ENCODE measurements at regions not wholly inside any gene's neighbourhood (a gene's known extent, or its start where the extent isn't known, plus 50 kb on each side); places are given as distances from the start of the nearest gene placed in this dataset.

DNA sequence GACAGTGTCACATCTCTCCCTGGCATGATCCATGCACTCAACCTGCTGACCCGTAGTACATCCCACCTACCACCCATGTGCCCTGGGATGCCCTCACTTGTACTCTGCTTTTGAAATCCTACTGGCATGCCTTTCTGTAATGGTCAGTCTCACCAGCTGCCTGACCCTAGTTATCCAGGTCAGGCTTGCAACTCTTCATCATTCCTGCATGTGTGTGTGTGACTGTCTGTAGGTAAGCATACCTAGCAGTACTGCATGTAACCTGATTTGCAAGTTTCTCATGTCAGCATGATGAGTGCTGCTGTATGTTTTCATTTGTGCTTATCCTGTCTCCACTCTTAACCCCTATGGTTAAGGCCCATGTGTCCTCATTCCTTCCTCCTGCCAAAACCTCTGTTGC is 202.0 kb upstream of the MTNR1B start:
- H3K4me3 ChIP-seq (ENCODE audit: low read depth, low read length) = no peak overlapping the region
- no peak for TF ChIP-seq CTCF (IDR thresholded peaks at IDR 0.05; ENCODE audit: low read depth, low read length)

GRCh38 chr11:92768121-92768840 is 201.2 kb upstream of the MTNR1B start:
- no peak for TF ChIP-seq CTCF (IDR thresholded peaks at IDR 0.05; ENCODE audit: low read depth, low read length)
- H3K4me3 ChIP-seq (ENCODE audit: low read depth, low read length) = no peak overlapping the region

GRCh38 chr11:92769112-92769511 is 200.3 kb upstream of the MTNR1B start:
- no peak for TF ChIP-seq CTCF (IDR thresholded peaks at IDR 0.05; ENCODE audit: low read depth, low read length)
- no peak overlapping the region for H3K4me3 ChIP-seq (ENCODE audit: low read depth, low read length)

GRCh38 chr11:92770419-92770818 is 199.0 kb upstream of the MTNR1B start:
- no peak for TF ChIP-seq CTCF (IDR thresholded peaks at IDR 0.05; ENCODE audit: low read depth, low read length)
- H3K4me3 ChIP-seq (ENCODE audit: low read depth, low read length) = no peak overlapping the region

DNA sequence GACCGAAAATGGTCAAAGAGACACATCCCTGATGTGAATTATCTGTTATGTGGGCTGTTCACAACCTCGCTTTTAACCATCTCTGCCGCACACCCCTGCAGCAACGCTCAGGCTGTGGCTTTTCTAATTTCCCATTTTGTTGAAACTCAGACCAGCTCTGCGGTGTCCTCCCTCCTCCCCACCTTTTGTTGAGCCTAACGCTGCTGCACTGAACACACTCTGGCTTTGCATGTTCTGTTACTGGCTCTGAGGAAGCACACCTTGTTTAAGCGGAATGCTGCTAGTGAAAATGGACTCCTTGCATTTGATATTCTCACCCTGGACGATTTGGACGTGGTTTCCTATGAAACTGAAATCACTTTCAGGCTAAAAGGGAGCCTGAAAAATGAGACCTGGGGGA is 198.5 kb upstream of the MTNR1B start:
- TF ChIP-seq CTCF (IDR thresholded peaks at IDR 0.05; ENCODE audit: low read depth, low read length) = no peak
- H3K4me3 ChIP-seq (ENCODE audit: low read depth, low read length) = no peak overlapping the region

DNA sequence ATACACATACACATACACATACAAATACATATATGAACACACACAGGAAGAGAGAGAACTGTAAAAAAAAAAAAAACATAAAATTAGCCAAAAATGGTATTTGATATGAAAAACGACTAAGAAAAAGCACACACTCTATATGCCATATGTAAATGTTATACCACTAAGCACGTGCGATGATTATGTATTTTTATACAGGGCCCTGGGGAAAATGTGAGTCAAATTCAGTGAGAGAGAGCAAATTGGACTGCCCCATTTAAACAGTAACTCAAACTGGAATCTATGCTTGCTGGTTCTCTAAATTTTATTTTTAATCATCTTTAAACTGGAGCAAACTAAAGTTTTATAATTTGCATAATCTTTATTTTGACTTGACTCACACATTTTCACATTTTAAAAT is 197.8 kb upstream of the MTNR1B start:
- H3K4me3 ChIP-seq (ENCODE audit: low read depth, low read length) = no peak overlapping the region
- TF ChIP-seq CTCF (IDR thresholded peaks at IDR 0.05; ENCODE audit: low read depth, low read length) = no peak

DNA sequence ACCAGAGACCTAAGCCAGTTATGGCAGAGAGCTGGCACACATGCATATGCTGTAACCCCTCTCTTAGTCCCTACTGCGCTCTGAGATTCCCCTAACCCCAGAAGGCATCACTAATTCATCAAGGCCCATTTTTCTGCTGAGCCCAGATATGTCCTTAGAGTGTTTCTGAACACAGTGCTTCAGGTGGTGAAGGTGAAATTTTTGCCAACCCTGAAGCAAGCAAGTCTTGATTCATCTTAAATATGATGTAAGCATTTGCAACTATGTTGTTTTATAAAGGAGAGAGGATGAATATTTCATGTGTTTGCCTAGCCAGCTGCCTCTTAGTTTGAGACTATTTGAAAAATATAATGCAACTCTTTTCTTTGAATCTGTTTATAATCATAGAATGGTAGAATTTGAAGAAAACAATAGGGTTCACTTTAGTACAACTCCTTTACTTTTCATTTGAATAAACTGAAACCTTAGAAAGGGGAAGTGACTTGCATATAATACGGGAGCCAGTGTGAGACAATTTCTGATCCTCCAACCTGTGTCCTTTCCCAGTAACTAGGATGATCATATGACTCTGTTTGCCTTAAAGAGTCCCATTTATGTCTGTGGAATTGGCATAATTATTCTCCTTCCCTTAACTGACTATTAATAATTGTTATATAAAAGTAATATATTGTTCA is 194.3 kb upstream of the MTNR1B start:
- TF ChIP-seq CTCF (IDR thresholded peaks at IDR 0.05; ENCODE audit: low read depth, low read length) = no peak
- no peak overlapping the region for H3K4me3 ChIP-seq (ENCODE audit: low read depth, low read length)
